ENCODE measurements at regions not wholly inside any gene's neighbourhood (a gene's known extent, or its start where the extent isn't known, plus 50 kb on each side); places are given as distances from the start of the nearest gene placed in this dataset.
"Not testable (repeated sequence)": the region's sequence is repeated elsewhere in the genome, so short reads cannot be mapped to it uniquely, and the experiment has no call there.

DNA sequence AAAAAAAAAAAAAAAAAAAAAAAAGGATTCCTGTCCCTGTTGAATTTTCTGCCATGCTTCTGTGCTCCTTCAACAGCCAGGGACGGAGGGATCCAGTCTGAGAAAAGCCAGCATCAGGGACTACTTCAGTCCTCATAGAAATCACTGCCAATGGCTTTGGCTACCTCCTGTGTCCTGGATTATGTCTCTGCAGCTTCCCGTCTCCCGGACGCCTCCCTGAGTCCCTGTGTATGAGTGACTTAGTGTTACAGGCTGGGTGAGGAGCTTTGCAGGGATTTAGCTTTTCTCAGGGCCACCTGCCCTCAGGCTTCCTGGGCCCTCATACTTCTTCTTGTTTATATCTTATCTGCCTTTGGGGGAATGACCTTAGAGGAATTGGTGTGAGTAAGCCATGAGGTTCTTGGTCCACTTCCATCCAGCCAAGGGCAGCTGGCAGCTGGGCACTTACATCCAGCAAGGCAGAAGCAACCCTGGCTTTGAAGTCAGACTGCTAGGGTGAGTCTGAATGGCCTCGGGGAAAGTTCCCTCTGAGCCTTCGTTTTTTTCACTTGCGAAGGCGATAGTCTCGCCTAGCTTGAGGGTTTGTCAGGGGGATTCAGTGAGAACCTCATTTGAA is 83.6 kb upstream of the CRYM start:
- not testable (repeated sequence) for DNase-seq

DNA sequence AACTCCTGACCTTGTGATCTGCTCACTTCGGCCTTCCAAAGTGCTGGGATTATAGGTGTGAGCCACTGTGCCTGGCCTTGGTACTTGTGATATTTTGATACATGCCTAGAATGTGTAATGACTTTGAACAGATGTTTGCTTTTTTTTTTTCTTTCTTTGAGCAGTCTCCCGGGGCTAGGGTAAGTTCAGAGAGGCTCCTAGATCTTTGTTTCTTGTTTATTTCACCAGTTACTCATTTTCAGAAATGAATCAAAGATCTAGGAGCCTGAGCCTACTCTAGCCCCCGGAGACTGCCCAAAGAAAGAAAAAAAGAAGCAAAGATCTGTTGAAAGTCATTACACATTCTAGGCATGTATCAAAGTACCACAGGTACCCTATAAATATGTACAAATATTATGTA is 83.0 kb upstream of the CRYM start:
- not testable (repeated sequence) for DNase-seq

DNA sequence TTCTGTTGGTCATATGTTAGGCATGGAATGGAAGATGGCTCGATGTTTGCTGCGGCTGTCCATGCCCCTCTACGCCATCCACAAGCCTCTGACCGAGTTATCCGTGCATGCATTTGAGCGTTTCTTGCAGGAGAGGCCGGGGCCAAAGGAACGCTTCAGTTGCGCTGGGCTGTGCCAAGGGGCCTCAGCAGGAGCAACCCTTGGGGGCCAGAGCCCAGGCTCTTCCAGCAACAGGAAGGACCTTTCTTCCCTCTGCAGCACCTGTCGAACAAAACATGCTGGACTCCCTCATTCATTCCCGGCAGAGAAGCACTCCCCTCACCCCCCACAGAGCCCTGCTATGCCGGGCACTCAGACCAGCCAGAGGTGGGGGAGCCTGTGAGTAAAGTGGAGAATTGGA is 81.4 kb upstream of the CRYM start:
- not testable (repeated sequence) for DNase-seq

DNA sequence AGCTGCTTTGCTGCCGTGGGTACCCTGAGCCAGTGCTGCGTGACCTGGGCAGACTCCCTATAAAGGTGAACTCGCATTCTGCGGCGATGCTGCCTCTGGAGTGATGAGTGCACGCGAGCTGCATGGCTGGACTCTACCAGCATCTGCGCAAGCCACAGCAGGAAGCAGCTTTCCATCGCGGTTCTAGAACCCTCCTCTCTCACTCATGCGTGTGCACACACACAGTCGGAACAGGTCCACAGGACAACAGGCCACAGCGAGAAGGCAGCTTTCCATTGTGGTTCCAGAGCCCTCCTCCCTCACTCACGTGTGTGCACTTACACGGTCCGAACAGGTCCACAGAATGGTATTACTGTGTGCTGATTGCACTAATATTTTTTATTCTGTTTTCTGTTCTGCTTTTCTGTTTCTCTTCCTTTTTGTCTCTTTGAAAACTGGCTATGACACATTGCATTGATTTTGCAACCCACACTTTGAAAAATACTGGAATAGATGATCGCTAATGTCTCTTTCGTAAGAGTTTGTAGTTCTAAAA is 80.2 kb upstream of the CRYM start:
- not testable (repeated sequence) for DNase-seq

DNA sequence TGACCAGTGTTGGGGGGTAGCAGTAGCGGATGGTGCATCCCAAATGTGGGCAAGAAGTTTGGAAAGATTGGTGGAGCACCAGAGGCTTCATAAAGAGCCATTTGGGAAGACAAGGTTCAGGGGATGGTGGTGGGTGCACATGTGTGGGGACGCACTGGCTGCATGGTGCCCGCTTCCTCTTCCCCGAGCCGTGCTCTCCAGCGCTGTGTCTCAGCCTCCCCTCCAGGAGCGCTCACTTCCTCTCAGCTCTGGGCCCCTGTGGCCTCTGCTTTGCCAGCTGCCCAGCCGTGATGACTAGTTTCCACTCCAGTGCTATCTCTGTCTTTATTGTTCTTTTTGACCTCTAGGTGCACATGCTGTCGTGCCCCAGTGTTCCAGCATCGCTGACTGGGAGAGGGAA is 78.2 kb upstream of the CRYM start:
- DNase-seq: not testable (repeated sequence)

DNA sequence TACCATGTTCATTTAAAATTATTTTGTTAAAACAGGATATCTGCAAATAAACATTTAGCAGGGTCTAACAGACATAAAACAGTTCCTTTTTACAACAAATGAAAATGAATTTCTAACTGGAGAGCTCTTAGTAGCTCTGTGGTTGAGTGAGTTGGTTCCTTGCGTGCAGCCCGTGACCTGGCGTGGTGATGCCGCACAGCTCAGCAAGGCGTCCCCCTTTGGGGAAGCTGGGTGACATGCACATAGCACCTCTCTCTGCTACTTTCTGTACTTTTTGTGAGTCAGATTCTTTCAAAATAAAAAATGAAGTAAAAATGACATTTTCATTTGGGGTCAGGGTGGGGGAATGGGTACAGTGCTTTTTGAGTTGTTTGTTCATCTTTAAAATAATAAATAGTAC is 73.3 kb upstream of the CRYM start:
- not testable (repeated sequence) for DNase-seq

DNA sequence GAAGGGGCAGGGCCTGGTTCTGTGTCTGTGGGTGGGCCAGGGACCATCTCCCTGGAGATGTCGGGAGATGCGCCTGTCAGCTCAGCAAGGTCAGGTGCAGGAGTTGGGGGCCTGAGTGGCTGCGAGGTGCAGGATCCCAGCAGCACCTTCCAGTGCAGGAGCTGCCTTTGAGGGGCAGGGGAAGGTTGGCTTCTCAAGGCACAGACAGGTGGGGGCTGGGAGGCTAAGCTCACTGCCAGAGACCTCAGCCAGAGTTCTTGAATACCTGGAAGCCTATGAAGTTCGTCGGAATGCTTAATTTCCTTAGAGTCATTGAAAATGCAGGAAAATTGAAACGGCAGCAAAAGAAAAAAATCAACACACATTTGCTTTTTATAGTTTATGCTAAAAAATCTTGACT is 72.8 kb upstream of the CRYM start:
- DNase-seq: not testable (repeated sequence)

DNA sequence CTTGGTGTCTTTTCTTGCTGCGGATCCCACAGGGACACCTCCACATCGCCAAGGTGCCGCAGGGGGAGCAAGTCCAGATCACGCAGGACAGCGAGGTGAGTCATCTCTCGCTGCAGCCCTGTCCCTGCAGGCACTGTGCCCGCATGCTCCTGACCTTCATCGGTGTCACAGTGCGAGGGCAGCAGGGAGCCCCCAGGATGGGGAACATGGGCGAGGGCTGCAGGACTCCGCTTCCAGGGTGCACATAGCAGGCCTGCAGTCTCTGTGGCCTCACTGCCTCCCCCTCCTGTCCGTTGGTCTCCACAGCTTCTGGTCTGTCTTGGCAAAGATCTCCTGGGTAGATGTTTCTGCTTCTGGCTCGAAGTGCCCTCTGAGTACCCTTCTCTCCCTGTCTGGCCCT is 71.2 kb upstream of the CRYM start:
- DNase-seq: not testable (repeated sequence)

DNA sequence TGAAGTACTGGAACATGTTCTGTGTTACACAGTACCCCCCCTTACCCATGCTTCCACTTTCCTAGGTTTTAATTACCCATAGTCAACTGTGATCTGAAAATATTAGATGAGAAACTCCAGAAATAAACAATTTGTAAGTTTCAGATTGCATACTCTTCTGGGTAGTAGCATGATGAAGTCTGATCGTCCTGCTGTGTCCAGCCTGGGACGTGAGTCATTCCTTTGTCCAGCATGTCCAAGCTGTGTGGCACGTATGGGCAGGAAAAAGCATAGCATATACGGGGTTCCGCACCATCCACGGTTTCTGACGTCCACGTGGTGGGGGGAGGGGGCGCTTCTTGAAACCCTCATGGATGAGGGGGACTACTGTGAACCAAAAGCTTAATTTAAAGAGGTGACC is 70.7 kb upstream of the CRYM start:
- DNase-seq: peak; percentile 6

DNA sequence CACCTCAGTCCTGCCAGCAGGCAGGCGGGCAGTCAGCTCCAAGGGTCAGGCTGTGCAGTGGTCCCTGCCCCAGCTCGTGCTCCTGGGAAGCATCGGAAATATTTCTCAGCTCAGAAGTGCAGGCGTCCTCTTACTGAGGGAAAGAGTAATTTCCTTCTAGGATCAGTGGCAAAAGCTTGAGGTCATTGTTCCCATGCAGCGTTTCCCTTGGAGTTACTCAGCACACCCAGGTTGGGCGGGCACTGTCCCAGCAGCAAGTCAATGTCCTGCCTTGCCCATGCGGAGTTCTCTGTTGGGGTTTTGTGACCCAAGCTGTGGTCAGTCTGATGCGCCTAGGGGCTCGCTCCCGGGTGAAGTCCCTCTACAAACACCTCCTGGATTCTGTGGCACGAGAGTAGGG is 69.4 kb upstream of the CRYM start:
- DNase-seq: not testable (repeated sequence)

DNA sequence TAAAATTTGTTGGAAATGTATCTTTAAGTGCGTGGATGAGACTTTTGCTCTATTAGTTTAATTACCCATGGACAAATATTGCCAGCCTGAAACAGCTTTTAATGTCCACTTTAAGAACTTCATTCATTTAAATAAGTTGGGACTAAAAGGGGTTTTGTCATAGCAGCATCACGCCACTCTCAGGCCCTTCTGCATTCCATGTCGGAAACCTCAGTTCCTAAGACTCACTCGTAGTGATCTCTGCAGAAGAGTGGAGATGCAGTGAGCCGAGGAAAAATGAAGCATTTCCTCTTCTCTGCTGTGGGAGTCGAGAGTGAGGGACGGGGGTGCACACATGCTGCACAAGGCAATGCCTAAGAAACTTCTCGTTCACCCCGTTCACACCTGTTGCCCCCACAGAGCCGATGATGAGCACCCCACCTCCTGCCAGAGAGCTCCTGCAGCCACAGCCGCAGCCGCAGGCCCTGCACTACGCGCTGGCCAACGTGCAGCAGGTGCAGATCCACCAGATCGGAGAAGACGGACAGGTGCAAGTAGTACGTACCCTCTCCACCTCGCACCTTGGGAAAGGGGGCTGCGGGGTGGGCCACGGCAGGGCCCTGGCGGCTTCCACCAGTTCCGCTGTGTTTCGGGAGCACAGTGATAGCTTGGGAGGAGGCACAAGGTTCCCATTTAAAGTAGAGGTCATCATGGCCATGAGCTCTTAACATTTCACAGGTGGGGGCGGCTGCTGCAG is 68.8 kb upstream of the CRYM start:
- DNase-seq: not testable (repeated sequence)

DNA sequence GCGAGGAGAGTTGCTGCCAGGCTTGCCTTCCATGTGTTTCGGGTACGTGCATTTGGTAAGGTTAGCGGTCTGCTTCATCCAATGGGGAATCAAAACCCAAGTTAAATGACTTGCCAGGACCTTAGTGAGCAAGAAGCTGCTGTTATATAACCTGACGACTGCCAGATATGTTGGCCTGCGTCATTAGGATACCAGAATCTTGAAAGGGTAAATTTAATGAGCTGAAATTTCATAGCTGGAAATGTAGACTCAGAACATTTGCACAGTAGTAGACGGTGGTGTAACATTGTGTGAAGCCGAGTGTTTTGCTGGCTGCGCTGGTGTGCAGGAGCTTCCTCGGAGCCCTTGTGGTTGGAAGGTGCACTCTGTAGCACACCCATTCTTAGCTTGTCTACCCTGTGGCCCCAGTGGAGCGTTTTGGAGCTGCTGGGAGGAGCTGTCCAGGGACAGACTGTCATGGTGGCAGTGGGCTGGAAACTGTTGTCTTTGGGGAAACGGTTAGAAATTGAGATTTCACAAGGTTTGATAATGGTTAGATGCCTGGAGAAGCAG is 66.3 kb upstream of the CRYM start:
- DNase-seq: not testable (repeated sequence)

DNA sequence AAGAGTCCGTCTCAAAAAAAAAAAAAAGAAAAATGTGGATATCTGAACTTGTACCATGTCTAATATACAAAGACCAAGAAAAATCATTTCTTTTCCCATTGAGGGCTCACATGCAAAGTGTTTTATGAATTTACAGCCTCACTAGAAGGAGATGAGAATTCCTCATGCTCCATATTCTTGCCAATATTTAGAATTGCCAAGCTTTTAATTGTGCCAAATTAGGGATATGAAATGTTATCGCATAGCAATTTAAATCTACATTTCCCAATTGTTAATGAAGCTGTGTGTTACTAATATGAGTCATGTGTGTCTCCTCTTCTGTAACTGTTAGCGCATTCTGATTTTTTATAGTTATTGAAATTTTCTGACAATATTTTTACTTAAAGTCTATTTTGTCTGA is 63.0 kb upstream of the CRYM start:
- no peak for DNase-seq

DNA sequence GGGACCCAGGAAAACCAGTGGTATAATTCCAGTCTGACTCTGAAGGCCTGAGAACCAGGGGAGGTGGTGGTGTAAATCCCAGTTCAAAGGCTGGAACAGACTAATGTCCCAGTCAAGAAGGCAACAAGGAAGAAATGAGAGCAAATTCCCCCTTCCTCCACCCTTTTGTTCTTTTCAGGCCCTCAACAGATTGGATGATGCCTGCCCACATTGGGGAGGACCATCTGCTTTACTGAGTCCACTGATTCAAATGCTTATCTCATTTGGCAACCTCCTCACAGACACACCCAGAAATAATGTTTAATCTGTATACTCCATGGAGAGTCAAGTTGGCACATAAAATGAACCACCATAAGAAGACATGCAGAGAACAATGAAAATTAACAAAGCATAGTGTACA is 61.9 kb upstream of the CRYM start:
- no peak for DNase-seq

DNA sequence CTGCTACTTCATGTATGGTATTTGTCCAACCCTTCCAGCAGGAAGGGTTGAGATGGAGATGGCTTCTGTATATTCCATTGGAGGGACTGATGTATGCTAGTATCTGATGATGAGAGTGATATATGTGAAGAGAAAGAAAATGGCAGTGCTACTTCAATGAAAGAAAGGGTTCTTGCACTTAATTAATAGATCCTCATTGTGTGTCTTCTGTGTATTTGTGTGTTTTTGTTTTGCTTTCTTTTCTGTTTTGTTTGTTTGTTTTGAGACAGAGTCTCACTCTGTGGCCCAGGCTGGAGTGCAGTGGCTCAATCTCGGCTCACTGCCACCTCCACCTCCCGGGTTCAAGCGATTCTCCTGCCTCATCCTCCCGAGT is 61.2 kb upstream of the CRYM start:
- DNase-seq: no peak

DNA sequence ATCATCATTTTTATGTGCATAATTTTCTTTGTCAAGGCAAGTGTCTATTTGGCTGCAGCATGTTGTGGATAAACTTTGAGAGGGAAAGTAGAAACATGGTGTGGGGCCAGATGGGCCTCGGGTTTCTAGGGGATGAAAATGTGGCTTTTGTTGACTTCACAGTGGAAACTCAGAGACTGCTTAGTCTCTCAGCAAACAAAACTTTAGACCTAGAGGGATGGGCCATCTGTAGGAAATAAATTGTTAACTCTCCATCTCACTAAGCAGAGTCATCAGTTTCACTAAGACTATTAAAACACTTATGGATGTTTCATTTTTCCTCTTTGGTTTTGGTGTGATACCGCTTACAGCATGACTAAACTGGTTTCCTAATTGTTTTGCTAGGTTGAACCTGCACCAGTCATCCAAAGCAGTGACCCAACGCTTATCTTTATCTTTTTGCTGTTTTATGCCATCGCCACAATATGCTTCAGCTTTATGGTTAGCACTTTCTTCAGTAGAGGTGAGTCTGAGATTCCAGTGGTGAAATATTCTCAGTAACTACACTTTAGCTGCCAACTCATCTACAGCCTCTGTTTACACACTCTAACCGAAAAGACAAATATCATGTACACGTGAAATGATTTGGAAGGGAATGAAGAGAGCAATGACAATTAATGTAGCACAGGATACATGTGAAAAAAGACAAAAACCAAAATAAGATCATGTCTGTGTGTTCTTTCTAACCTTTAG is 60.6 kb upstream of the CRYM start:
- DNase-seq: no peak

DNA sequence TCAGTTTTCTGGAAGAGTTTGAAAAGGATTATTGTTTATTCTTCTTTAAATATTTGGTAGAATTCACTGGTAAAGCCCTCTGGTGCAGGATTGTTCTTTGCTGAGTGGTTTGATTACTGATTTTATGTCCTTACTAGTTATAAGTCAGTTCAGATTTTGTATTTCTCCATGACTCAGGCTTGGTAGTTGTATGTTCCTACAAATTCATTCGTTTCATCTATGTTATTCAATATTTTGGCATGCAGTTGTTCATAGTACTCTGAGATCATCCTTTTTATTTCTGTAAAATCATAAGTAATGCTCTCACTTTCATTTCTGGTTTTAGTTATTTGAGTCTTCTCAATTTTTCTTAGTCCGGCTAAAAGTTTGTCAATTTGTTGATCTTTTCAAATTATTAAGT is 58.1 kb upstream of the CRYM start:
- no peak for DNase-seq

DNA sequence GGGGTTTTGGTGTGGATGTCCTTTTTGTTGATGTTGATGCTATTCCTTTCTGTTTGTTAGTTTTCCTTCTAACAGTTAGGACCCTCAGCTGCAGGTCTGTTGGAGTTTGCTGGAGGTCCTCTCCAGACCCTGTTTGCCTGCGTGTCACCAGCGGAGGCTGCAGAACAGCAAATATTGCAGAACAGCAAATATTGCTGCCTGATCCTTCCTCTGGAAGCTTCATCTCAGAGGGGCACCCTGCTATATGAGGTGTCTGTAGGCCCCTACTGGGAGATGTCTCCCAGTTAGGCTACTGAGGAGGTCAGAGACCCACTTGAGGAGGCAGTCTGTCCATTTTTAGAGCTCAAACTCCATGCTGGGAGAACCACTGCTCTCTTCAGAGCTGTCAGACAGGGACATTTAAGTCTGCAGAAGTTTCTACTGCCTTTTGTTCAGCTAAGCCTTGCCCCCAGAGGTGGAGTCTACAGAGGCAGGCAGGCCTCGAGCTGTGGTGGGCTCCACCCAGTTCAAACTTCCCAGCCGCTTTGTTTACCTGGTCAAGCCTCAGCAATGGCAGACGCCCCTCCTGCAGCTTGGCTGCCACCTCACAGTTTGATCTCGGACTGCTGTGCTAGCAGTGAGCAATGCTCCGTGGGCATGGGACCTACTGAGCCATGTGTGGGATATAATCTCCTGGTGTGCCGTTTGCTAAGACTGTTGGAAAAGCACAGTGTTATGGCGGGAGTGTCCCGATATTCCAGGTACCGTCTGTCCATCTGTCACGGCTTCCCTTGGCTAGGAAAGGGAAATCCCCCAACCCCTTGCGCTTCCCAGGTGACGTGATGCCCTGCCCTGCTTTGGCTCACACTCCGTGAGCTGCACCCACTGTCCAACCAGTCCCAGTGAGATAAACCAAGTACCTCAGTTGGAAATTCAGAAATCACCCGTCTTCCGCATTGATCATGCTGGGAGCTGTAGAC is 56.4 kb upstream of the CRYM start:
- not testable (repeated sequence) for DNase-seq

DNA sequence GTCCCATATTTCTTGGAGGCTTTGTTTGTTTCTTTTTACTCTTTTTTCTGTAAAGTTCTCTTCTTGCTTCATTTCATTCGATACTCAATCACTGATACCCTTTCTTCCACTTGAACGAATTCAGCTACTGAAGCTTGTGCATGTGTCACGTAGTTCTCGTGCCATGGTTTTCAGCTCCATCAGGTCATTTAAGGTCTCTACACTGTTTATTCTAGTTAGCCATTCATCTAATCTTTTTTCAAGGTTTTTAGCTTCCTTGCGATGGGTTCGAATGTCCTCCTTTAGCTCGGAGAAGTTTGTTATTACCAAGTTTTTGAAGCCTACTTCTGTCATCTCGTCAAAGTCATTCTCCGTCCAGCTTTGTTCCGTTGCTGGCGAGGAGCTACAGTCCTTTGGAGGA is 55.6 kb upstream of the CRYM start:
- not testable (repeated sequence) for DNase-seq

Data from dermis blood vessel endothelial cell (primary cell).